ENCODE measurements at regions not wholly inside any gene's neighbourhood (a gene's known extent, or its start where the extent isn't known, plus 50 kb on each side); places are given as distances from the start of the nearest gene placed in this dataset.

- H3K4me3 ChIP-seq (ENCODE audit: low read depth, low read length), result no peak overlapping the region
- DNase-seq (ENCODE audit: low read depth), result no peak
- TF ChIP-seq CTCF (IDR thresholded peaks at IDR 0.05; ENCODE audit: low read depth, low read length) (no peak), POLR2A (IDR thresholded peaks at IDR 0.05; ENCODE audit: extremely low read depth, insufficient read length) (no peak), MYC (IDR thresholded peaks at IDR 0.05; ENCODE audit: low read depth, low read length) (no peak), MAX (IDR thresholded peaks at IDR 0.05; ENCODE audit: low read depth, low read length) (no peak)
Measured at GRCh38 chrX:14412686-14413085, 116.7 kb upstream of the GLRA2 start.

- no peak for DNase-seq (ENCODE audit: low read depth)
- no peak overlapping the region for H3K4me3 ChIP-seq (ENCODE audit: low read depth, low read length)
- TF ChIP-seq MYC (IDR thresholded peaks at IDR 0.05; ENCODE audit: low read depth, low read length), result no peak
- TF ChIP-seq CTCF (IDR thresholded peaks at IDR 0.05; ENCODE audit: low read depth, low read length), result no peak
- no peak for TF ChIP-seq MAX (IDR thresholded peaks at IDR 0.05; ENCODE audit: low read depth, low read length)
- no peak for TF ChIP-seq POLR2A (IDR thresholded peaks at IDR 0.05; ENCODE audit: extremely low read depth, insufficient read length)
Measured at GRCh38 chrX:14411326-14411725, 118.0 kb upstream of the GLRA2 start.

GRCh38 chrX:14409341-14409740 is 120.0 kb upstream of the GLRA2 start:
- no peak for DNase-seq (ENCODE audit: low read depth)
- TF ChIP-seq MAX (IDR thresholded peaks at IDR 0.05; ENCODE audit: low read depth, low read length), result no peak
- TF ChIP-seq POLR2A (IDR thresholded peaks at IDR 0.05; ENCODE audit: extremely low read depth, insufficient read length), result no peak
- no peak for TF ChIP-seq MYC (IDR thresholded peaks at IDR 0.05; ENCODE audit: low read depth, low read length)
- no peak for TF ChIP-seq CTCF (IDR thresholded peaks at IDR 0.05; ENCODE audit: low read depth, low read length)
- no peak overlapping the region for H3K4me3 ChIP-seq (ENCODE audit: low read depth, low read length)

- DNase-seq (ENCODE audit: low read depth), result no peak
- no peak overlapping the region for H3K4me3 ChIP-seq (ENCODE audit: low read depth, low read length)
- no peak for TF ChIP-seq CTCF (IDR thresholded peaks at IDR 0.05; ENCODE audit: low read depth, low read length)
- no peak for TF ChIP-seq MYC (IDR thresholded peaks at IDR 0.05; ENCODE audit: low read depth, low read length)
Measured at GRCh38 chrX:14406225-14406624, 123.1 kb upstream of the GLRA2 start.

GRCh38 chrX:14398725-14399124 is 130.6 kb upstream of the GLRA2 start:
- H3K4me3 ChIP-seq (ENCODE audit: low read depth, low read length), result no peak overlapping the region
- no peak for DNase-seq (ENCODE audit: low read depth)
- no peak for TF ChIP-seq MAX (IDR thresholded peaks at IDR 0.05; ENCODE audit: low read depth, low read length)
- TF ChIP-seq MYC (IDR thresholded peaks at IDR 0.05; ENCODE audit: low read depth, low read length), result no peak
- TF ChIP-seq POLR2A (IDR thresholded peaks at IDR 0.05; ENCODE audit: extremely low read depth, insufficient read length), result no peak
- no peak for TF ChIP-seq CTCF (IDR thresholded peaks at IDR 0.05; ENCODE audit: low read depth, low read length)

- no peak for DNase-seq (ENCODE audit: low read depth)
- H3K4me3 ChIP-seq (ENCODE audit: low read depth, low read length), result no peak overlapping the region
- TF ChIP-seq MYC (IDR thresholded peaks at IDR 0.05; ENCODE audit: low read depth, low read length), result no peak
- no peak for TF ChIP-seq POLR2A (IDR thresholded peaks at IDR 0.05; ENCODE audit: extremely low read depth, insufficient read length)
- no peak for TF ChIP-seq MAX (IDR thresholded peaks at IDR 0.05; ENCODE audit: low read depth, low read length)
- no peak for TF ChIP-seq CTCF (IDR thresholded peaks at IDR 0.05; ENCODE audit: low read depth, low read length)
Measured at GRCh38 chrX:14389682-14390081, 139.7 kb upstream of the GLRA2 start.
